Epidermal melanocyte (primary cell): ENCODE measurements at regions not wholly inside any gene's neighbourhood (a gene's known extent, or its start where the extent isn't known, plus 50 kb on each side); places are given as distances from the start of the nearest gene placed in this dataset.
A peak's percentile ranks its signal among the peaks of the same experiment; 100 is the strongest.

Experiments
- DNase-seq: peaks from one replicate; pipeline ENCODE4 v3.0.0; 2011; ENCODE audit warnings: low spot score; ENCODE audit not compliant: insufficient read length

DNA sequence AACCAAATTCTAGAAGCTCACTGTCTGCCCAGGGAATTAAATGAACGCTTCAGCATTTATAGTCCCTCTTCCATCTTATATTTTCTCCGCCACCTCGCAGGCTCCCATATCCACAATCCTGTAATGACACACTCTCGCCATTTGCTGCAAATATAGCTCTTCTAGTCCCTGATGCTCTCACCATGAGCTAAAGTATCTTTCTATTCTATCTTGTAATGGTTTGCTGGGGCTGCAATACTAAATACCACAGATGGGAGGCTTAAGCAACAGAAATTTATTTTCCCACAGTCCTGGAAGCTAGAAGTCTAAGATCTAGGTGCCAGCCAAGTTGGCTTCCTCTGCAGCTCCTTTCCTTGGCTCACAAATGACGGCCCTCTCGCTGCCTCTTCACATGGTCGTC lies 106.9 kb upstream of the NPHP3 start:
- DNase-seq, result no peak

DNA sequence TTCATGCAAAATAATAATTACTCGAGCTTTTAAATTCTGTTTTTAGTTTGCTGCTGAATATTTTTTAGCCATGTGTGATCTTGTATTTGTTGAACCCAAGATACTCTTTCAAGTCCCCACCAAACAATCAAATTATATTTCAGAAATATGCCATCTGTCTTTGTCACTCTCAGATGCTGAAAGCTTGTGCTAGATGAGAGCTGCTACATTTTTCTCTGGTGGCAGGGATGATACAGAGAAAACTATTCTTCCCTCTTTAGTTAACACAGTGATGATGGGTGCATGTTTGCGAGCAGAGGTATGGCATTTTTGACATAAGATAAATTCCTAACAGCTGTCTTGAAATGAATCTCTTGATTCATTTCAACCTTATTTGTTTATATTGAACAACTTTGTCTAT lies 100.6 kb upstream of the NPHP3 start:
- no peak for DNase-seq

DNA sequence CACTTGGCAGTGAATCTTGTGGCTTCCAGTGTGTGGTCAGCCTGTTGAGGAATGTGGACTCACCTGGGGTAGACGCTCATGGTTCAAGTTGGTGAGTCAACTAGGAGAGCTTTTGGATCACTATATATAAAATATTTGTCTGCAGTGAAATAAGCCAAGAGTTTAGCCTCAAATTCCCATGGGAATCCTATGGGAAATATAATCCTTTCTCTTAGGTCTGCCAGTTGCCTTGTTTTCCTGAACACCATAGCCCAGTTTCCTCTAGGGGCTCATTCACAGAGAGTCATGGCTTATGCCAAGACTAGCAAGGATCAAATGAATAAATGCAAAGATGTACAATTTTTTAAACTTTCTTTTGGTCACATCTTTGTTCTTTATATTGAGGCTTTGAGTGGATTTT lies 100.1 kb upstream of the NPHP3 start:
- no peak for DNase-seq

DNA sequence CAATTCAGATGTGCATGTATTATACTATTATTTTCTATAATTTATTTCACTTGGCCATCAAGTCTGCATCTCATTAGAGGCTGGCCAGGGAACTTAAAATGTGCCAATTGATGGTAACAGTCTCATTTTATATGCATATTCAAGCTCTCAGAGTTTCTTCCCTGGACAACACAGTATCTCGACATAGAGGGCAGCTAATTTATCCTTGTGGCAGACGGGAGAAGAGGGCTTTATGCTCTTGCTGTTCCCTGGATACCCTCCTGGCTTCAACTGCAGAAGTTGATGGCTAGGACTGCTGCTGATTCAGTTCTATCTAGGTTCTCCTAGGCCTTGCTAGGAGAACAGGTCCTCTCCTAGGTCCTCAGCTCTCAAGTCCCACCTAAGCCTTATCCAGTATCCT lies 99.1 kb upstream of the NPHP3 start:
- no peak for DNase-seq

DNA sequence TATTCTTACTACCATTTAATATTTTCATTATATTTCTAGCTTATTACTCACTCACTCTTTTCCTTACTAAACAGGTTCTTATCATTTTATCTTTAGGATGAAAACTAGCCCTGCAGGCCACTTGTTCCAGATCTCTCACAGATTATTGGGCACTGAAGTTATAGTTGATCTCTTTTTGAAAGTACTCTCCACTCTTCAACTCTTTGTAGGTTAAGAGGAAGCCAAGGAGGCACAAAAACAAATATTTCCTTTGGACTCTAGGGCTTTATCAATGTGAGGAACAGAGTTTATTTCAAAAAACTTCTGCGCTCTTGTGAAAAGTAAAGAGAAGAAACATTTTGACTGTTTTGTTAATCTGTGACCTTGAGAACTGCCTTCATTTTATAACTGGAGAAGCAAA lies 96.0 kb upstream of the NPHP3 start:
- DNase-seq, result no peak

DNA sequence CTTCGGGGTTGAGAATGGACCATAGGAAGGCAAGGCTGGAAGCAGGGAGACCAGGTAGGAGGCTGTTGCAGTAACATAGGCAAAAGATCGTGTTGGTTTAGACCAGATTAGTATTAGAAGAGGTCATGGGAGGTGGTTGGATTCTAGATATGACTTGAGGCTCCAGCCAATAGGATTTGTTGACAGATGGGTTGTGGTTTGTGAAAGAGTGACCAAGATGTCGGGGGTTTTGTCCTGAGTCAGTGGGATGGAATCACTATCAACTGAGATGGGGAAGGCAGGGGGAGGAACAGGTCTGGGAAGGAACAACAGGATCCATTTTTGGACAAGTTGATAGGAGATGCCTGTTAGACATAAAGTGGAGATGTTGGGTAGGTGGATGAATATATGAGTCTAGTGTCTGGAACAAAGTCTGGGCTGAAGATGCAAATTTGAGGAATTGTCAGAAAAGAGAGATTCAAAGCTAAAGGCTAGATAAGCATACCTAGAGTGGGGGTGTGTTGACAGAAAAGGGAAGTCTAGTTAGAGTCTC lies 95.5 kb upstream of the NPHP3 start:
- DNase-seq, result no peak

DNA sequence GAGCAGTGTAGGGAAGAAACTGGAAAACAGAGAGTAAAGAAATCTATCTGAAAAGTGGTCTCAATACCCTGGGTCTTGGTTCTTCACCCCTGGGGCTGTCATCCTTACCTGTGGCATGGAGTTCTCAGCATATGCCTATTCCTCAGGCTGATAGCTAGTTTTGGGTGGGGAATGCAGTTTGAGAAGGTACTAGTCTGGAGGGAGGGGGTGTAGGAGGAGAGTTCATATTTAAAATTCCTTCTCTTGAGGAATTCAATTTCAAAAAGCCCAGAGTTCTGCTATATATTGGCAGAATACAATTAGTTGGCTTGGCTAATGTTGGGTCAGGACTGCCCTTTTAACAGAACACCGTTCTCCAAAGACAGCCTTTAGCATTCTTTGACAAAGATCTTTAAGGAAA lies 82.9 kb upstream of the NPHP3 start:
- no peak for DNase-seq

DNA sequence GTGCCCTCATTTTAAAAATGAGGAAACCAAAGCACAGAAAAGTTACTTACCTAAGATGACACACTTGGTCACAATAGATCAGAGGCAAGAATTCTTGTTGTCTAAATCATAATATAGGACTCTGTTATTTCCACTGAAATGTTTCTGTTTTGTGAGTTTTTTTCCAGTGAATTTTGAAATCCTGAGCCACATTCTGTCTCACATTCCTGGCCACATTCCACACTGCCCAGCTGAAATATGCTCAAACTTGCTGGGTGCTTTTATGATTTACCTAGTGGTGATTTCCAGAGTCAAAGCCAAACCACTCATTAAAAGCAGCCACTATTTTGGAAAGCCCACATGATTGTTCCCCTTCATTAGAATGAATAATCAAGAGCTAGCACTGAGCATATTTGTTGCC lies 82.3 kb upstream of the NPHP3 start:
- DNase-seq, result no peak

DNA sequence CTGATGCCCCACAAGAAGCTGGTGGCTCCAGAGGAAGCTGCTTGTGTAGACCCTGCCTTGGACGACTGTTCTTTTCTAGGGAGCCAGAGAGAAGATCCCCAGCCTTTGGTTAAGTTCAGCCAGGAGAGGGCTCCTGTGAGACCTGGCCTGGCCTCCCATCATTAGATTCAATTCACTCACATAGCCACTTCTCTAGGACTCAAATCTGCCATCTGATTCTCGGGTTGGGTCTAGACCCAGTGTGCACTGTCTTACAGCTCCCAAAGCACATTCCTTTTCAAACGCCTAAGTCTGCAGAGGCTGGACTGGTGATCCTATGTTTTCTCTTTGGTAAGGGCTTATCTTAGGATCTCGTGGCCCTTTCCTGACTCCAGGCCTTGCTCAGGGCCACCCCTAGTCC lies 81.7 kb upstream of the NPHP3 start:
- DNase-seq, result no peak

DNA sequence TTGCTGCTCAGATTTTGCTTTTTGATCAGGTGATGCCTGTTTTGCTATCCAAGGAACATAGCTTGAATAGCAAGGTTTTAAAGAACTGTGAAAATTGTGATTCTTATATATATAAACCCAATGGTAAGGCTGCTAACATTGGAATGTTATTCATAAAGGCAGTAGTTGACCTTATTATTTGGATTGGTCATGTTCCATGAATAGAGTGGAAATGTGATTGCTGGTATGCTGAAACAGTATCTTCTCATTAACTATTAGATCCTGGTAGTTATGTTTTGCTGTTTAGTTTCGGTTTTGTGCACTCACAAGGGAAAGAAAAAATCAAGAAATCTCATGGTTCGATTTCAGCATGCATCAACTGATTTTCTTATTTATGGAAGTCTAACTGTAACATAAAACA lies 78.7 kb upstream of the NPHP3 start:
- no peak for DNase-seq

DNA sequence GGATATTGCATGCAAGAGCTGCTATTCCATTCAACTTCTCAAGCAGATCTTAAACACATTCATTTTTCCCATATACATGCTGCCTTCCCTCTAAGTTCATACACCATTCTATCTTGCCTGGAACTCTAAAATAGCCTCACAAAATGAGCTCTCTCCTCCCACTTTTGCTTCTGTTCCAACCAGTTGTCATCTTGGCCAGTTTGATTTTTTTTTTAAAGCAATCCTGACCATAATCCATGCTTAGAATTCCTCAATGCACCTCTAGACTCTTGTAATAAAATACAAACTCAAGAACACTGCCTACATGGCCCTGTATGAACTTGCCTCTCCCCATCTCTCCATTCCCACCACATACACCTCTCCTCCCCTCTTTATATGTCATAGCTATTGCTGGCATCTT lies 68.6 kb upstream of the NPHP3 start:
- DNase-seq, result no peak

DNA sequence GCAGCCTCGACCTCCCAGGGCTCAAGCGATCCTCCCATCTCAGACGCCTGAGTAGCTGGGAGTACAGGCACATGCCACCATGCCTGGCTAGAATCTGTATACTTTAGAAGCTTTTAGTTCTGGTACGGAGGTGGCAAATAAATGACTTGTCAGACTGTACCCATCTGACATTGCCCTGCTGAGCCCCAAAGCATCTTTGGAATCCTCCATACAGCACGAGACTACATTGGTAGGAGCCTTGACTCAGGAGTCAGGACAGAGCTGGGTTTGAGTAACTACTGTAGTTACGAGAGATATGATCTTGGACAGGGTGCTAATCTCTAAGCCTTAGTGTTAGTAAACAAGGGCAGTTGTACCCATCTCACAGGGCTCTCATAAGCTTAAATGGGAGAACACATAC lies 67.8 kb upstream of the NPHP3 start:
- no peak for DNase-seq

DNA sequence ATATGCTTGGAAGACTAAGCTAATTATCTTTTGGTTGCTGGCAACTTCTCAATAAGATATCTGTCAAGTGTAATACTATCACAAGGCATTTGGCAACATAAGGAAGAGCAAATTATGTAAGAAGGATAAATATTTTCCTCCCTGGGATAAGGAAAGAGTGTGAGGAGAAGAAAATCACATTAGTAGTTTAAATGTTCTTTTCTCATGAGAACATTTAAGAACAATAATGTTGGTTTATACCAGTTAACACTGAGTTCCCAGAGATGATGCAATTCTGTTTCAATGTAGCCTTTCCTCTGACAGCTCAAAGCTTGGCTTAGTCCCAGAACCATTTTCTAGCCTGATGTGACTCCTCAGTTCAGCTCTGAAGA lies 66.1 kb upstream of the NPHP3 start:
- DNase-seq, result peak; percentile 51

DNA sequence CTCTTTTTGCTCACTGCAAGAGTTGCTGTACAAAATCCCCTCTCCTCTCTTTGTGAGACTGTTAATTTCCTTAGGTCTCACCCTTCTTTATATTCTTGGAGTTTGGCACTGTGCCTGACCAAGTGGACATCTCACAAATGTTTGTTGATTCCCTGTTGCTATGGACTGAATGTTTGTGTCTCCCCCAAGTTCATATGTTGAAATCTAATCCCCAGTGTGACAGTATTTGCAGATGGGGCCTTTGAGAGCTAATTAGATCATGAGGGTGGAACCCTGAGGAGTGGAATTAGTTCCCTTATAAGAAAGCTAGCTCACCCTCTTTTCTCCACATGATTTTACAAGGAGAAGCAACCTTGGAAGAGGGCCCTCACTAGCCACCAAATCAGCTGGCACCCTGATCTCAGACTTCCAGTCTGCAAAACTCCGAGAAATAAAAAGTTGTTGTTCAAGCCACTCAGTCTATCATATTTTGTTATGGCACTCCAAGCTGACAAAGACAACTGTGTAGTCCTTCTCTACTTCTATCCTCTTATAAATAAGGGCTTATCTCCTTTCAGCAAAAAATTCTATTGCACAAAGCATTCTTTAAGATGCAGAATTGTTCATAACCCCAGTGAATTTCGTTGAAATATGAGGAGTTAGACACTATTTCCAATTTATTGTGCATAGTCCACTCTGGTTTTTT lies 65.5 kb upstream of the NPHP3 start:
- no peak for DNase-seq

DNA sequence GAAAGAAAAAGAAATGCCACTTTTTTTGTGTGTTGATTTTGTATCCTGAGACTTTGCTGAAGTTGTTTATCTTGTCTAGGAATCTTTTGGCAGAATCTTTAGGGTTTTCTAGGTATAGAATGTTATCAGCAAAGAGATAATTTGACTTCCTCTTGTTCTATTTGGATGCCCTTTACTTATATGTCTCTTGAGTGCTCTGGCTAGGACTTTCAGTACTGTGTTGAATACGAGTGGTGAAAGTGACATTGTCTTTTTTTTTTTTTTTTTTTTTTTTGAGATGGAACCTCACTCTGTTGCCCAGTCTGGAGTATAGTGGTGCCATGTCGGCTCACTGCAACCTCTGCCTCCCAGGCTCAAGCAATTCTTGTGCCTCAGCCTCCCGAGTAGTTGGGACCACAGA lies 64.7 kb upstream of the NPHP3 start:
- no peak for DNase-seq

DNA sequence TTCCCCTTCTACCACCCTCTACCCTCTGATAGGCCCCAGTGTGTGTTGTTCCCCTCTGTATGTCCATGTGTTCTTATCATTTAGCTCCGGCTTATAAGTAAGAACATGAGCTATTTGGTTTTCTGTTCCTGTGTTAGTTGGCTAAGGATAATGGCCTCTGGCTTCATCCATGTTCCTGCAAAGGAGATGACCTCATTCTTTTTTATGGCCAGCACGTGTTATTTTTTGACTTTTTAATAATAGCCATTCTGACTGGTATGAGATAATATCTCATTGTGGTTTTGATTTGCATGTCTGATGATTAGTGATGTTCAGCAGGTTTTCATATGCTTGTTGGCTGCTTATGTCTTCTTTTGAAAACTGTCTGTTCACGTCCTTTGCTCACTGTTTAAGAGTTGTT lies 63.1 kb upstream of the NPHP3 start:
- DNase-seq, result no peak

DNA sequence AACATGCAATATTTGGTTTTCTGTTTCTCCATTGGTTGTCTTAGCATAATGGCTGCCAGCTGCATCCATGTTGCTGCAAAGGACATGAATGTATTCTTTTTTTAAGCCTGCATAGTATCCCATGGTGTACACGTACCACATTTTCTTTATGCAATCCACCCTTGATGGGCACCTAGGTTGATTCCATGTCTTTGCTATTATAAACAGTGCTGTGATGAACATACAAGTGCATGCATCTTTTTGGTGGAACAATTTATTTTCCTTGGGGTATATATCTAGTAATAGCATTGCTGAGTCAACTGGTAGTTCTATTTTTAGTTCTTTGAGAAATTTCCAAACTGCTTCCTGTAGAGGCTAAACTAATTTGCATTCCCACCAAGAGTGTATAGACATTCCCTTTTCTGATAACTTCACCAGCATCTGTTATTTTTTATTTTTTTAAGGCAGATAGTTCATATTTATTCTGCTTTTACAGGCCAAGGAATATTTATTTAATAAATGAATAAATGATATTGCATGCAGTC lies 62.4 kb upstream of the NPHP3 start:
- DNase-seq, result no peak

DNA sequence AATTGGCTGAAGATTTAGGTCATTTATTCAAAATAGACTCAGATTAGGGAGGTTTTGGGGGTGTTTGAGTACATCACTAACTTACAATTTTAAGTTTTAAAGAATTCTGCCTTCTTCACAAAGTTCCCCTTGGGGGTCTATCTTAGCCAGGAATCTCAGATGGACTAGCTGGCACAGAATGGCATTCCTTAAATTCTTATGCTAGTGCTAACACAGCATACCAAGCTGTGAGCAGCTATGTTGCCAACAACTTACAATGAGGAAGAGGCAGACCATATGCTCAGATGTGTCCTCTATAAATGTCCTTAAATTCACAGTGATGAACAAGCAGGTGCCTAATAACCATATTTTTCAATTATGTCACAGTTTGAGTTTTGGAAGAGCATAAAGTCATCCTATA lies 60.9 kb upstream of the NPHP3 start:
- no peak for DNase-seq

DNA sequence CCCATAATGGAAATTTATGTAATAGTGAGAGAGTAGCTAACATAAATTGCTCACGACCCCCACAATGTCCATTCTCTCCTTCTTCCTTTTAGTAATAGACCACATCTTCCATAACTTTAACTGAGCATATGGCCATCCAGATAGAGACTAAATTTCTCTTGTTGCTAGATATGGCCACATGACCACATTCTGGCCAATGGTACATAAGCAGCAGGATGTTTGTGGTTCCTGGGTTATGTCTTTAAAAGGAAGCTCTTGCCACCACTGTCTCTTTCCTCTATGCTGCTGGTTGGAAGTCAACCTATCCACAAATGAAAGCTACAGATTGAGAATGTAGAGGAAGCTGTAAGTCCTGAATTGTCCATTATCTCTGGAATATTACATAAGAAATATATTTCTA lies 59.7 kb upstream of the NPHP3 start:
- no peak for DNase-seq

DNA sequence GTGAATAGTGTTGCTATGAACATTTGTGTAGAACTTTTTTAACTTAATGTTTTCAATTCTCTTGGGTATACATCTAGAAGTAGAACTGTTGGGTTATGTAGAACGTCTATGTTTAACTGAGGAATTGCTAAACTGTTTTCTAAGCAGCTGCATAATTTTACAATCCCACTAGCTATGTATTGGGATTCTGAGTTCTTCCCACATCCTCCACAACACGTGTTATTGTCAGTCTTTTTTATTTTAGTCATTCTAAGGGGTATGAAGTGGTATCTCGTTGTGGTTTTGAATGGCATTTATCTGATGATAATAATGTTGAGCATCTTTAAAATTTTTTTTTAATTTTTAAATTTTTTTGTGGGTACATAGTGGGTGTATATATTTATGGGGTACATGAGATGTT lies 55.0 kb upstream of the NPHP3 start:
- no peak for DNase-seq

DNA sequence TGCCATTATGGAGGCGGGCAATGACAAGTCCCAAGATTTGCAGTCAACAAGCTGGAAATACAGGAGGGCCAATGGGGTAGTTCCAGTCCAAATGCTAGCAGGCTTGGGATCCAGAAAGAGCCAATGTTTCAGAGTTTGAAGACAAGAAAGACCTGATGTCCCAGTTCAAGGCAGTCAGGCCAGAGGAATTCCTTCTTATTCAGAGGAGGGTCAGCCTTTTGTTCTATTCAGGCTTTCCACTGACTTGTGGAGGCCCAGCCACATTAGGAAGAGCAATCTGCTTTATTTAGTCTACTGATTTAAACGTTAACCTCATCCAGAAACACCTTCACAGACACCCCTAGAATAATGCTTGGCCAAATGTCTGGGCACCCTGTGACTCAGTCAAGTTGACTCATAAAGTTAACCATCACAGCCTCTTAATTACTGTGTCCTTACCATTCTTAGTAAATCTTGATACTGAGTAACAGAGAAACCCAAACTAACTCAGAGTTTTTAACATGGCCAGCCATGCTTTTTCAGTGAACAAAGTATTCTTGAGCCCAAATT lies 50.9 kb upstream of the NPHP3 start:
- no peak for DNase-seq

DNA sequence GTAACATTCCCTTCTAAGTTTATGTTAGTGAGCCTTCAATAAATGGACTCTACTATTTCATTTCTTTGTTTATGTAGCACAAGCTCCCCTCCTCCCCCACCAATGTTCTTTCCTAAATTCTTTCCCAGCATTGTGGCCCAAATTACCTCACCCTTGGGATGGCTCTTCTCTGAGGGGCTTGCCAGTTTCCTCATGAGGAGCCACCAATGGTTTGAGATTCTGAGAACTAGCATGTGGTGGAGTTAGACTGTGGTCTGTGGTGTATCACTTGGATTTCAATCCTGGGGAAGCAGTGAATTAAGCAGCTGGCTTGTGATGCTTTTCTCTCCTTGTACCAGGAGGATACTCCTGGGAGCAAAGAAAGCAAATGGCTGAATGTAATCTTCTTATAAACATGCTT lies 50.0 kb upstream of the NPHP3 start:
- no peak for DNase-seq
